Activated CD4-positive, alpha-beta T cell treated with anti-CD3 and anti-CD28 coated beads, Interleukin-2, amount 50 U/mL, for 16 hours (primary cell): ENCODE measurements at regions not wholly inside any gene's neighbourhood (a gene's known extent, or its start where the extent isn't known, plus 50 kb on each side); places are given as distances from the start of the nearest gene placed in this dataset.
A peak's percentile ranks its signal among the peaks of the same experiment; 100 is the strongest.
"Not testable (repeated sequence)": the region's sequence is repeated elsewhere in the genome, so short reads cannot be mapped to it uniquely, and the experiment has no call there.

Experiments used
- DNase-seq: peaks from one replicate; pipeline ENCODE4 v3.0.0-alpha.2; 2020

GRCh38 chr5:68834491-68834981 lies 259.3 kb upstream of the SLC30A5 start:
- no peak for DNase-seq

GRCh38 chr5:68838157-68838718 lies 255.6 kb upstream of the SLC30A5 start:
- DNase-seq: no peak

- no peak for DNase-seq
These were observed 254.7 kb upstream of the SLC30A5 start for GRCh38 chr5:68839019-68839552.

GRCh38 chr5:68843624-68844364 lies 250.0 kb upstream of the SLC30A5 start:
- no peak for DNase-seq

GRCh38 chr5:68845131-68845530 lies 248.7 kb upstream of the SLC30A5 start:
- DNase-seq: no peak

GRCh38 chr5:68846828-68847227 lies 247.0 kb upstream of the SLC30A5 start:
- no peak for DNase-seq

- no peak for DNase-seq
These were observed 245.7 kb upstream of the SLC30A5 start for GRCh38 chr5:68848091-68848490.

GRCh38 chr5:68849103-68849502 lies 244.7 kb upstream of the SLC30A5 start:
- DNase-seq: no peak

- DNase-seq: no peak
These were observed 243.9 kb upstream of the SLC30A5 start for GRCh38 chr5:68849906-68850305.

GRCh38 chr5:68861099-68861498 lies 232.7 kb upstream of the SLC30A5 start:
- no peak for DNase-seq

- no peak for DNase-seq
These were observed 231.3 kb upstream of the SLC30A5 start for GRCh38 chr5:68862560-68862959.

- not testable (repeated sequence) for DNase-seq
These were observed 228.6 kb upstream of the SLC30A5 start for GRCh38 chr5:68865192-68865591.

GRCh38 chr5:68872088-68872839 lies 221.6 kb upstream of the SLC30A5 start:
- DNase-seq: no peak

- DNase-seq: no peak
These were observed 220.6 kb upstream of the SLC30A5 start for GRCh38 chr5:68873198-68873597.

GRCh38 chr5:68875351-68875750 lies 218.5 kb upstream of the SLC30A5 start:
- no peak for DNase-seq

- no peak for DNase-seq
These were observed 210.4 kb upstream of the SLC30A5 start for GRCh38 chr5:68883436-68883835.

- DNase-seq: no peak
These were observed 209.6 kb upstream of the SLC30A5 start for GRCh38 chr5:68884144-68884754.

- DNase-seq: peak; percentile 30
These were observed 208.9 kb upstream of the SLC30A5 start for GRCh38 chr5:68884883-68885282.

GRCh38 chr5:68886814-68887213 lies 207.0 kb upstream of the SLC30A5 start:
- no peak for DNase-seq

GRCh38 chr5:68891718-68892117 lies 202.1 kb upstream of the SLC30A5 start:
- DNase-seq: peak; percentile 59

- DNase-seq: no peak
These were observed 199.1 kb upstream of the SLC30A5 start for GRCh38 chr5:68894673-68895072.

- DNase-seq: no peak
These were observed 194.8 kb upstream of the SLC30A5 start for GRCh38 chr5:68898951-68899471.
